SK-N-SH (cell line): ENCODE measurements at regions not wholly inside any gene's neighbourhood (a gene's known extent, or its start where the extent isn't known, plus 50 kb on each side); places are given as distances from the start of the nearest gene placed in this dataset.

ENCODE experiments used
- CHD2 ChIP-seq: fragments of 150-350 bp; IDR thresholded peaks from 2 replicates; pipeline ENCODE4 v1.6.1; 2018; ENCODE audit warnings: low read length; ENCODE audit not compliant: partially characterized antibody
- CTCF ChIP-seq: fragments of 200-600 bp; sonication (generic); IDR thresholded peaks from 2 replicates; pipeline ENCODE4 v1.6.1; 2017; ENCODE audit warnings: antibody characterized with exemption, mild to moderate bottlenecking, moderate library complexity
- FOXJ3 ChIP-seq: sonication (generic); formaldehyde crosslinking; IDR thresholded peaks from 2 replicates; pipeline ENCODE4 v1.5.1; 2020; ENCODE audit warnings: mild to moderate bottlenecking, missing genetic modification reagents

GRCh38 chr18:67854340-67854739 lies 337.8 kb upstream of the DSEL start:
- TF ChIP-seq FOXJ3 (CRISPR knock-in tag) (no peak), CTCF (no peak), CHD2 (no peak)
